Fibroblast of pulmonary artery (primary cell): ENCODE measurements at regions not wholly inside any gene's neighbourhood (a gene's known extent, or its start where the extent isn't known, plus 50 kb on each side); places are given as distances from the start of the nearest gene placed in this dataset.

Experiments used
- DNase-seq: peaks from one replicate; pipeline ENCODE4 v3.0.0-alpha.2; 2010; ENCODE audit warnings: low read depth
- H3K4me3 ChIP-seq: replicated peaks from 2 replicates; pipeline ENCODE4 v1.5.1; 2011; ENCODE audit warnings: low read depth, mild to moderate bottlenecking, control low read depth, low read length, moderate library complexity
- CTCF ChIP-seq: IDR thresholded peaks from 2 replicates; pipeline ENCODE4 v1.5.1; 2011; ENCODE audit warnings: mild to moderate bottlenecking, control low read depth, low read length, inconsistent platforms; ENCODE audit errors: missing control alignments

GRCh38 chr5:107020626-107021025, 650.1 kb downstream of the EFNA5 start:
- TF ChIP-seq CTCF: no peak
- DNase-seq: no peak
- H3K4me3 ChIP-seq: no peak overlapping the region

GRCh38 chr5:107017616-107018015, 653.1 kb downstream of the EFNA5 start:
- TF ChIP-seq CTCF: no peak
- no peak for DNase-seq
- no peak overlapping the region for H3K4me3 ChIP-seq

- no peak for TF ChIP-seq CTCF
- H3K4me3 ChIP-seq: no peak overlapping the region
- DNase-seq: no peak
These were observed 658.4 kb downstream of the EFNA5 start for GRCh38 chr5:107012371-107012770.

GRCh38 chr5:107011605-107012004, 659.1 kb downstream of the EFNA5 start:
- no peak overlapping the region for H3K4me3 ChIP-seq
- DNase-seq: no peak
- TF ChIP-seq CTCF: no peak

GRCh38 chr5:107010060-107010459, 660.7 kb downstream of the EFNA5 start:
- DNase-seq: no peak
- no peak for TF ChIP-seq CTCF
- no peak overlapping the region for H3K4me3 ChIP-seq

GRCh38 chr5:107005653-107006052, 665.1 kb downstream of the EFNA5 start:
- no peak for DNase-seq
- no peak for TF ChIP-seq CTCF

GRCh38 chr5:107005161-107005560, 665.6 kb downstream of the EFNA5 start:
- DNase-seq: no peak
- H3K4me3 ChIP-seq: no peak overlapping the region
- no peak for TF ChIP-seq CTCF

More at GRCh38 chr5:107005653-107006052, 665.1 kb downstream of the EFNA5 start:
- H3K4me3 ChIP-seq: no peak overlapping the region
